Large intestine (tissue), 3 donors: ENCODE measurements at regions not wholly inside any gene's neighbourhood (a gene's known extent, or its start where the extent isn't known, plus 50 kb on each side); places are given as distances from the start of the nearest gene placed in this dataset.

Experiments
- DNase-seq, 2 donors: peaks; one replicate each; pipeline versions ENCODE4 v3.0.0 to v3.0.0-alpha.2; 2013
- H3K27ac ChIP-seq: one replicate; pipeline ENCODE4 v1.5.1; 2013; ENCODE audit warnings: low read length
- H3K27me3 ChIP-seq: 2 replicates; pipeline ENCODE4 v1.6.1; 2013; ENCODE audit warnings: low read length; ENCODE audit not compliant: control insufficient read depth, insufficient read depth
- H3K36me3 ChIP-seq: 2 replicates; pipeline ENCODE4 v1.6.1; 2013; ENCODE audit warnings: low read length; ENCODE audit not compliant: control insufficient read depth, insufficient read depth
- H3K4me1 ChIP-seq: one replicate; pipeline ENCODE4 v1.6.1; 2013; ENCODE audit warnings: low read length; ENCODE audit not compliant: control insufficient read depth, insufficient read depth
- H3K4me3 ChIP-seq: one replicate; pipeline ENCODE4 v1.5.1; 2013; ENCODE audit warnings: low read length
- H3K9me3 ChIP-seq: one replicate; pipeline ENCODE4 v1.6.1; 2013; ENCODE audit warnings: mild to moderate bottlenecking, low read depth, low read length, moderate library complexity; ENCODE audit not compliant: control insufficient read depth
- WGBS: methylation state at CpG from one replicate; pipeline ENCODE4 v1.1.5; 2013; ENCODE audit warnings: low lambda C conversion rate; ENCODE audit not compliant: insufficient coverage; 5-methylcytosine and 5-hydroxymethylcytosine counted together

GRCh38 chr15:70261083-70261482 lies 163.4 kb upstream of the TLE3 start:
- WGBS, result no CpG with 5 or more reads among the region's 4 CpGs
- no peak for DNase-seq
- H3K9me3 ChIP-seq, result no peaks in the 10 kb centered on the region
- no peak overlapping the region for H3K27ac ChIP-seq
- no peaks in the 10 kb centered on the region for H3K36me3 ChIP-seq
- H3K27me3 ChIP-seq, result peaks cover 2% of the 10 kb centered on the region
- peaks cover 11% of the 10 kb centered on the region for H3K4me1 ChIP-seq
- no peak overlapping the region for H3K4me3 ChIP-seq

GRCh38 chr15:70260580-70260979 lies 162.9 kb upstream of the TLE3 start:
- H3K4me1 ChIP-seq, result peaks cover 11% of the 10 kb centered on the region
- WGBS, result 86% methylated on average over 2 of the region's 7 CpGs

GRCh38 chr15:70259640-70260508 lies 162.2 kb upstream of the TLE3 start:
- no peak for DNase-seq
- H3K27ac ChIP-seq, result no peak overlapping the region
- no peaks in the 10 kb centered on the region for H3K36me3 ChIP-seq
- peaks cover 5% of the 10 kb centered on the region for H3K27me3 ChIP-seq
- no peak overlapping the region for H3K4me3 ChIP-seq
- H3K9me3 ChIP-seq, result no peaks in the 10 kb centered on the region
- no CpG with 5 or more reads among the region's 9 CpGs for WGBS
- peaks cover 11% of the 10 kb centered on the region for H3K4me1 ChIP-seq

More at GRCh38 chr15:70260580-70260979, 162.9 kb upstream of the TLE3 start:
- DNase-seq, result no peak
- H3K27me3 ChIP-seq, result peaks cover 4% of the 10 kb centered on the region
- H3K36me3 ChIP-seq, result no peaks in the 10 kb centered on the region
- H3K27ac ChIP-seq, result no peak overlapping the region
- no peaks in the 10 kb centered on the region for H3K9me3 ChIP-seq
- no peak overlapping the region for H3K4me3 ChIP-seq

GRCh38 chr15:70259028-70259424 lies 161.3 kb upstream of the TLE3 start:
- no CpG with 5 or more reads among the region's 11 CpGs for WGBS
- peak; percentile 79 to 84 for DNase-seq
- no peak overlapping the region for H3K27ac ChIP-seq
- peaks cover 10% of the 10 kb centered on the region for H3K27me3 ChIP-seq
- H3K36me3 ChIP-seq, result no peaks in the 10 kb centered on the region
- H3K9me3 ChIP-seq, result no peaks in the 10 kb centered on the region
- peaks cover 10% of the 10 kb centered on the region for H3K4me1 ChIP-seq
- no peak overlapping the region for H3K4me3 ChIP-seq

GRCh38 chr15:70258369-70259027 lies 160.8 kb upstream of the TLE3 start:
- no peak overlapping the region for H3K27ac ChIP-seq

GRCh38 chr15:70257573-70258248 lies 160.0 kb upstream of the TLE3 start:
- WGBS, result no CpG with 5 or more reads among the region's 8 CpGs
- Histone ChIP-seq H3K27me3 (peaks cover 19% of the 10 kb centered on the region), H3K27ac (no peak overlapping the region), H3K36me3 (no peaks in the 10 kb centered on the region), H3K4me1 (peaks cover 9% of the 10 kb centered on the region), H3K9me3 (no peaks in the 10 kb centered on the region), H3K4me3 (no peak overlapping the region)
- DNase-seq, result no peak

More at GRCh38 chr15:70258369-70259027, 160.8 kb upstream of the TLE3 start:
- no peaks in the 10 kb centered on the region for H3K9me3 ChIP-seq
- no peak for DNase-seq
- WGBS, result no CpG with 5 or more reads among the region's 17 CpGs
- H3K4me1 ChIP-seq, result peaks cover 9% of the 10 kb centered on the region
- H3K27me3 ChIP-seq, result peaks cover 12% of the 10 kb centered on the region
- H3K36me3 ChIP-seq, result no peaks in the 10 kb centered on the region
- no peak overlapping the region for H3K4me3 ChIP-seq

- Histone ChIP-seq H3K27me3 (peaks cover 19% of the 10 kb centered on the region), H3K4me3 (no peak overlapping the region), H3K36me3 (no peaks in the 10 kb centered on the region), H3K4me1 (peaks cover 12% of the 10 kb centered on the region), H3K9me3 (no peaks in the 10 kb centered on the region), H3K27ac (no peak overlapping the region)
- WGBS, result 100% methylated on average over 1 of the region's 4 CpGs
- no peak for DNase-seq
Observed at GRCh38 chr15:70257047-70257446, 159.3 kb upstream of the TLE3 start.

- Histone ChIP-seq H3K27me3 (peaks cover 19% of the 10 kb centered on the region), H3K9me3 (no peaks in the 10 kb centered on the region), H3K4me1 (peaks cover 25% of the 10 kb centered on the region), H3K4me3 (no peak overlapping the region), H3K27ac (no peak overlapping the region), H3K36me3 (no peaks in the 10 kb centered on the region)
- DNase-seq, result no peak
- 83% methylated on average over 7 of the region's 19 CpGs for WGBS
Observed at GRCh38 chr15:70254311-70254869, 156.7 kb upstream of the TLE3 start.

GRCh38 chr15:70253461-70254156 lies 155.9 kb upstream of the TLE3 start:
- no peak overlapping the region for H3K4me3 ChIP-seq
- WGBS, result 86% methylated on average over 1 of the region's 11 CpGs

GRCh38 chr15:70252951-70253320 lies 155.2 kb upstream of the TLE3 start:
- no CpG with 5 or more reads among the region's 7 CpGs for WGBS

More at GRCh38 chr15:70253461-70254156, 155.9 kb upstream of the TLE3 start:
- Histone ChIP-seq H3K9me3 (no peaks in the 10 kb centered on the region), H3K4me1 (peaks cover 18% of the 10 kb centered on the region), H3K27me3 (peaks cover 19% of the 10 kb centered on the region), H3K27ac (no peak overlapping the region), H3K36me3 (no peaks in the 10 kb centered on the region)
- no peak for DNase-seq

More at GRCh38 chr15:70252951-70253320, 155.2 kb upstream of the TLE3 start:
- Histone ChIP-seq H3K27me3 (peaks cover 19% of the 10 kb centered on the region), H3K4me3 (no peak overlapping the region), H3K9me3 (no peaks in the 10 kb centered on the region), H3K36me3 (no peaks in the 10 kb centered on the region), H3K4me1 (peaks cover 16% of the 10 kb centered on the region), H3K27ac (no peak overlapping the region)
- no peak for DNase-seq
